ENCODE measurements at regions not wholly inside any gene's neighbourhood (a gene's known extent, or its start where the extent isn't known, plus 50 kb on each side); places are given as distances from the start of the nearest gene placed in this dataset.

GRCh38 chr21:22842875-22843274 is 1844.7 kb downstream of the NCAM2 start:
- ATAC-seq (ENCODE audit: low FRiP score) (no peak), DNase-seq (ENCODE audit: low spot score) (no peak)
- no peak for TF ChIP-seq CTCF (IDR thresholded peaks at IDR 0.05)

DNA sequence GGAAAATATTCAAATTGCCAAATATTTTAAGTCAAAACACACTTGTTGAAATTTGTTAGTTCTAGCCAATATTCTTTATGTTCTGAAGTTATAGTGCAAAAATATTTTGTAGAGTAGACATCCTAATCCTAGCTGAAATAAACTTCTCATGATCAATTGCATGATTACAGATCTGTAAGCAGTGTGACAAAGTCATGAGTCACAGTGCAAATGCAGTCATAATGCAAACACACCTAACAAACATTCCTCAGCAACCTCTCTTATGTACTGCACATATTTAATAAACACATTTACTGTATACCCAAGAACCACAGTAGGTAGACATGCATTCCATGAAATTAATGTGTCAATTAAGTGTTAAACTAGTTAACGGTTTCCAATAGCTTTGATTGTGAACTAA is 1857.4 kb downstream of the NCAM2 start:
- TF ChIP-seq CTCF (IDR thresholded peaks at IDR 0.05): no peak
- ATAC-seq (ENCODE audit: low FRiP score) (no peak), DNase-seq (ENCODE audit: low spot score) (no peak)

- DNase-seq (ENCODE audit: low spot score) (no peak), ATAC-seq (ENCODE audit: low FRiP score) (no peak)
- no peak for TF ChIP-seq CTCF (IDR thresholded peaks at IDR 0.05)
These were observed 1873.5 kb downstream of the NCAM2 start for GRCh38 chr21:22871692-22872091.

DNA sequence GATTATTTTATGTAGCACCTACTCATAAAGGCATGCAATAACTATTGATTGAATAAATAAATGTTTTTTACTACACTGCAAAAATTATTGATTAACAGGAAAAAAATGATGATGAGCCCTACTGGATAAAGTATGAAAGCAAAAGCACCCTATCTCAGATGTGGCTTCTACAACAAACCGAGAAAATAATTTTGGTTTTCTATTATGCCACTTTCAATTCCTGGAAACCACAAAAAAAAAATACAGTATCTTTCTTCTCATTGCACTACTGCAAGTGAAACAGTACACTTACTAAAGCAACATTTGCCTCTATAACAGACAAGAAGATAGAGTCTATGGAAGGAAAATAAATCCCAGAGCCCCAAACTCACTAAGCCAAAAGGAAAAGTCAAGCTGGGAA is 1882.4 kb downstream of the NCAM2 start:
- DNase-seq (ENCODE audit: low spot score) (no peak), ATAC-seq (ENCODE audit: low FRiP score) (no peak)
- no peak for TF ChIP-seq CTCF (IDR thresholded peaks at IDR 0.05)

DNA sequence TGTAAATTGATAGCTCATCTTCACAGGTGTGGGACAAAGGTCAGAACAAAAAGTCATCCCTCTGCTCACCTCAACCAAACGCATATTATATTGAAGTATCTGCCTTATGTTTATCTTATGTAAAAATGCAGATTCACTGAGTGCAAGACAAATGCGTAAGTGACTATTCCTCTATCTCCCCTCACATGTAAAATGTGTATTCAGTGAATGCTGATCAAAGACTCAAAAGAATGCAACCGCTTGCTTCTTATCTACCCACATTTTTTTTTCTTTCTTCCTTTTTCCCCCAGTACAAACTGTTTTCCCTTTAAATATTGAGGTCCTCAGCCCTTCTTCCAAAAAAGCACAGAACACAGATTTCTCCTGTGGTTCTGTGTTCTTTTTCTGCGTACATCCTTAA is 1882.9 kb downstream of the NCAM2 start:
- no peak for TF ChIP-seq CTCF (IDR thresholded peaks at IDR 0.05)
- no peak for ATAC-seq (ENCODE audit: low FRiP score)
- no peak for DNase-seq (ENCODE audit: low spot score)

DNA sequence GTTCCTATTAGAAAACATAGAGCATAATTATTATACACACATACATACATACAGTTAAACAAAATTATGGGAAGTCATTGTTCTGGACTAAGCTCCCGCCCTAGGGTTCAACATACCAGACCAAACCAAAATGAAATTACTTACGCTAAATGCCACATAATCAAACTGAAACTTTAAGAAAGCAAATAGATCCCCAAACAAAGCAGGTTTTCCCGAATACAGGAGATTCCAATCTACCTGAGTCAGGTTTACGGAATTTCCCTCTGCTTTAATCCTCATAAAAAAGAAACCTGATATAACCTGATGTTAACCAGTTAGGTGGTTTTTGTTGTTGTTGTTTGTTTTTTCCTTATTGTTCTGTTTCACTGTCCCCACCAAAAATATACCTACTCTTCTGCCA is 1886.9 kb downstream of the NCAM2 start:
- ATAC-seq (ENCODE audit: low FRiP score): no peak
- no peak for TF ChIP-seq CTCF (IDR thresholded peaks at IDR 0.05)
- DNase-seq (ENCODE audit: low spot score): no peak

GRCh38 chr21:22885614-22886013 is 1887.4 kb downstream of the NCAM2 start:
- DNase-seq (ENCODE audit: low spot score) (no peak), ATAC-seq (ENCODE audit: low FRiP score) (no peak)
- no peak for TF ChIP-seq CTCF (IDR thresholded peaks at IDR 0.05)
